ENCODE measurements at regions not wholly inside any gene's neighbourhood (a gene's known extent, or its start where the extent isn't known, plus 50 kb on each side); places are given as distances from the start of the nearest gene placed in this dataset.

GRCh38 chr9:108621991-108622855, 233.6 kb downstream of the ACTL7B start:
- 48 to 66% methylated on average over 3 of the region's 3 CpGs for WGBS, 2 donors
- ATAC-seq (ENCODE audit: insufficient read depth, low FRiP score), result no peak

GRCh38 chr9:108620767-108621166, 235.0 kb downstream of the ACTL7B start:
- H3K9me3 ChIP-seq (ENCODE audit: control insufficient read depth in 4 of 4, insufficient read depth in 3 of 4, low read length in 3 of 4), result peaks cover 0 to 2% (median 0%) of the 10 kb centered on the region in 4 donors
- no peak for ATAC-seq (ENCODE audit: insufficient read depth, low FRiP score)
- H3K36me3 ChIP-seq (ENCODE audit: control insufficient read depth in 4 of 4, insufficient read depth in 4 of 4, low read length in 4 of 4), result no peaks in the 10 kb centered on the region
- H3K27ac ChIP-seq (ENCODE audit: low read depth in 1 of 2, low read length in 1 of 2), result no peak overlapping the region
- no peak overlapping the region for H3K9ac ChIP-seq (ENCODE audit: insufficient read depth in 1 of 2, low read length in 2 of 2)
- H3K4me1 ChIP-seq (ENCODE audit: control insufficient read depth in 5 of 5, insufficient read depth in 5 of 5, low read length in 5 of 5), result no peaks in the 10 kb centered on the region
- H3K27me3 ChIP-seq (ENCODE audit: control insufficient read depth in 3 of 3, insufficient read depth in 3 of 3, low read length in 2 of 3), result peaks cover 0 to 3% (median 3%) of the 10 kb centered on the region in 3 donors
- no peak for TF ChIP-seq CTCF (IDR thresholded peaks at IDR 0.05; ENCODE audit: control extremely low read depth, extremely low read depth)
- WGBS, 2 donors, result 48 to 69% methylated on average over 2 of the region's 2 CpGs
- H3K4me3 ChIP-seq, result no peak overlapping the region
- DNase-seq, result no peak

More at GRCh38 chr9:108621991-108622855, 233.6 kb downstream of the ACTL7B start:
- Histone ChIP-seq H3K4me3 (no peak overlapping the region), H3K9ac (ENCODE audit: insufficient read depth in 1 of 2, low read length in 2 of 2) (no peak overlapping the region), H3K27me3 (ENCODE audit: control insufficient read depth in 3 of 3, insufficient read depth in 3 of 3, low read length in 2 of 3) (peaks cover 0 to 3% (median 3%) of the 10 kb centered on the region in 3 donors), H3K27ac (ENCODE audit: low read depth in 1 of 2, low read length in 1 of 2) (no peak overlapping the region), H3K9me3 (ENCODE audit: control insufficient read depth in 4 of 4, insufficient read depth in 3 of 4, low read length in 3 of 4) (peaks cover 0 to 2% (median 0%) of the 10 kb centered on the region in 4 donors), H3K36me3 (ENCODE audit: control insufficient read depth in 4 of 4, insufficient read depth in 4 of 4, low read length in 4 of 4) (no peaks in the 10 kb centered on the region), H3K4me1 (ENCODE audit: control insufficient read depth in 5 of 5, insufficient read depth in 5 of 5, low read length in 5 of 5) (no peaks in the 10 kb centered on the region)
- DNase-seq, result no peak
- TF ChIP-seq CTCF (IDR thresholded peaks at IDR 0.05; ENCODE audit: control extremely low read depth, extremely low read depth), result no peak

- no peak for DNase-seq
- H3K27ac ChIP-seq (ENCODE audit: low read depth in 1 of 2, low read length in 1 of 2), result no peak overlapping the region
- 92 to 98% methylated on average over 8 of the region's 8 CpGs for WGBS, 2 donors
- H3K4me1 ChIP-seq (ENCODE audit: control insufficient read depth in 5 of 5, insufficient read depth in 5 of 5, low read length in 5 of 5), result no peaks in the 10 kb centered on the region
- H3K9ac ChIP-seq (ENCODE audit: insufficient read depth in 1 of 2, low read length in 2 of 2), result no peak overlapping the region
- peaks cover 0 to 3% (median 0%) of the 10 kb centered on the region in 3 donors for H3K27me3 ChIP-seq (ENCODE audit: control insufficient read depth in 3 of 3, insufficient read depth in 3 of 3, low read length in 2 of 3)
- no peak for ATAC-seq (ENCODE audit: insufficient read depth, low FRiP score)
- TF ChIP-seq CTCF (IDR thresholded peaks at IDR 0.05; ENCODE audit: control extremely low read depth, extremely low read depth), result no peak
- H3K9me3 ChIP-seq (ENCODE audit: control insufficient read depth in 4 of 4, insufficient read depth in 3 of 4, low read length in 3 of 4), result peaks cover 0 to 2% (median 0%) of the 10 kb centered on the region in 4 donors
- no peaks in the 10 kb centered on the region for H3K36me3 ChIP-seq (ENCODE audit: control insufficient read depth in 4 of 4, insufficient read depth in 4 of 4, low read length in 4 of 4)
- no peak overlapping the region for H3K4me3 ChIP-seq
Observed at GRCh38 chr9:108618906-108619550, 236.8 kb downstream of the ACTL7B start.
